Vagina (tissue), 2 donors: ENCODE measurements at regions not wholly inside any gene's neighbourhood (a gene's known extent, or its start where the extent isn't known, plus 50 kb on each side); places are given as distances from the start of the nearest gene placed in this dataset.
"Not testable (repeated sequence)": the region's sequence is repeated elsewhere in the genome, so short reads cannot be mapped to it uniquely, and the experiment has no call there.

ENCODE experiments used
- DNase-seq, 2 donors: peaks; one replicate each; pipeline ENCODE4 v3.0.0-alpha.2; 2017; ENCODE audit errors: extremely low spot score in 2 of 2
- H3K27ac ChIP-seq: fragments of 200-600 bp; sonication (generic); one replicate; pipeline ENCODE4 v1.5.1; 2019
- H3K27me3 ChIP-seq: fragments of 200-600 bp; sonication (generic); one replicate; pipeline ENCODE4 v1.5.1; 2019
- H3K36me3 ChIP-seq, 2 donors: fragments of 200-600 bp; sonication (generic); one replicate each; pipeline ENCODE4 v1.5.1; 2017 to 2019
- H3K4me1 ChIP-seq: fragments of 200-600 bp; sonication (generic); one replicate; pipeline ENCODE4 v1.5.1; 2019
- H3K4me3 ChIP-seq, 2 donors: fragments of 200-600 bp; sonication (generic); 1 replicate in 1 of 2; 2 replicates in 1 of 2; pipeline ENCODE4 v1.5.1; 2016 to 2019
- H3K9me3 ChIP-seq: fragments of 200-600 bp; sonication (generic); one replicate; pipeline ENCODE4 v1.5.1; 2019
- CTCF ChIP-seq, 3 experiments: fragments of 450-650 bp in 2 of 3; fragments of 200-600 bp in 1 of 3; sonication (generic) in 1 of 3; IDR thresholded peaks; one replicate each; pipeline ENCODE4 v1.5.1; 2017 to 2019; ENCODE audit warnings: antibody characterized with exemption in 3 of 3, mild to moderate bottlenecking in 2 of 3, moderate library complexity in 2 of 3
- POLR2A ChIP-seq, 2 donors: fragments of 450-650 bp; IDR thresholded peaks; one replicate each; pipeline ENCODE4 v1.6.1; 2017; ENCODE audit warnings: antibody characterized with exemption in 2 of 2, mild to moderate bottlenecking in 2 of 2, moderate library complexity in 2 of 2
- POLR2AphosphoS5 ChIP-seq, 2 donors: sonication (generic); formaldehyde crosslinking; IDR thresholded peaks; one replicate each; pipeline ENCODE4 v1.9.0; 2017; ENCODE audit warnings: antibody characterized with exemption in 2 of 2, mild to moderate bottlenecking in 2 of 2, low read depth in 1 of 2; ENCODE audit not compliant: insufficient read depth in 1 of 2
- intact Hi-C: fragments of 100-400 bp; cut with DNase I; formaldehyde crosslinking; loops from one replicate; pipeline ENCODE4 v1.15.1; 2023

DNA sequence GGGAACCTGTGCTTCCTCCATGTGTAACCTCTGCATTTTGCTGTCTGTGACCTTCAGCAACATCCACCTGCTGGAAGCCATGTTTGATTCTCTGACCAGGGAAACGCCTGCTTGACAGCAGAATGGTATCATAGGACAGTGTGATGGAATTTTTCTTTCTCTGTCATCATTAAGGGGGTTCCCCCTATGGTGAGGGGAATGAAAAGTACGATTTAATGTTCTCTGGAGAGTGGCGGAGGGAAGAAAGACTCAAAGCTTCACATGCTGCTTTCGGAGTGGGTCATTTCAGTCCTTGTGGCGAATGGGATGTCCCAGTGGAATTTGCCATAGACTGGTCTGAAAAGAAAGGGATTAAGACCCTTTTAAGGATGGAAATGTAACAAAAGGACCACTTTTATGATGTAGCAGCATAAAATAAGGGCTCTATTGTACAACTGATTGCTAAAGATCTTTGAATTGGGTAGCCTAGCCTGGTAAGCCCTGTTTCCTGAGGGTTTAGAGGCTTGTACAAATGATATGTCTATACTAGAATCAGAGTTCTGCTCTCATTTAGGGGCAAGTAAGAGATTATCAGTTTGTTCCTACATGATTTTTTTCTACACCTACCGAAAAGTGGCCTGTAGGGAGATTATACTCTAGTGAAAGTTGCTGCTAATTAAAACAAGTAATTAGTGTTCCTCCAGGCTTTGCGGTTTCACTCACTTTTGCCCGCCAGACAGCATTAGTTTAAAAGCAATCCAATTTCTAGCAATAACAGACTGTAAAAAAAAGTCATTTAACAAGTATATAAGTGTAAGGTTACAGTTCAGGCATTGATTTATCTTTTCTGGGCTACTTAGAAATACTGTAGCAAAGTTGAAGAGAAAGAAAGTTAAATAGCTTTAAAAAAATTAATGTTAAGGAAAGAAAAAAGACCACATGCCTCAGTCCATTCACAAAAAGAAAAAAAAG, 904.5 kb downstream of the NR2F1-AS1 start:
- H3K4me1 ChIP-seq, result no peaks in the 10 kb centered on the region
- no peak for DNase-seq
- no peaks in the 10 kb centered on the region for H3K9me3 ChIP-seq
- no peak overlapping the region for H3K27ac ChIP-seq
- H3K4me3 ChIP-seq, result no peak overlapping the region
- no peaks in the 10 kb centered on the region for H3K36me3 ChIP-seq
- TF ChIP-seq POLR2A (IDR thresholded peaks at IDR 0.05), result no peak
- TF ChIP-seq CTCF (IDR thresholded peaks at IDR 0.05), result no peak
- no peak for TF ChIP-seq POLR2AphosphoS5 (IDR thresholded peaks at IDR 0.05; ENCODE audit: insufficient read depth in 1 of 2, low read depth in 1 of 2)
- H3K27me3 ChIP-seq, result no peaks in the 10 kb centered on the region
- intact Hi-C loops, result no loop called here

- intact Hi-C loops, result no loop called here
- no peaks in the 10 kb centered on the region for H3K36me3 ChIP-seq
- no peak overlapping the region for H3K27ac ChIP-seq
- TF ChIP-seq CTCF (IDR thresholded peaks at IDR 0.05) (no peak), POLR2AphosphoS5 (IDR thresholded peaks at IDR 0.05; ENCODE audit: insufficient read depth in 1 of 2, low read depth in 1 of 2) (no peak), POLR2A (IDR thresholded peaks at IDR 0.05) (no peak)
- DNase-seq, result no peak
- no peaks in the 10 kb centered on the region for H3K4me1 ChIP-seq
- H3K9me3 ChIP-seq, result no peaks in the 10 kb centered on the region
- no peaks in the 10 kb centered on the region for H3K27me3 ChIP-seq
- no peak overlapping the region for H3K4me3 ChIP-seq
Measured at GRCh38 chr5:92674321-92674720, 906.7 kb downstream of the NR2F1-AS1 start.

DNA sequence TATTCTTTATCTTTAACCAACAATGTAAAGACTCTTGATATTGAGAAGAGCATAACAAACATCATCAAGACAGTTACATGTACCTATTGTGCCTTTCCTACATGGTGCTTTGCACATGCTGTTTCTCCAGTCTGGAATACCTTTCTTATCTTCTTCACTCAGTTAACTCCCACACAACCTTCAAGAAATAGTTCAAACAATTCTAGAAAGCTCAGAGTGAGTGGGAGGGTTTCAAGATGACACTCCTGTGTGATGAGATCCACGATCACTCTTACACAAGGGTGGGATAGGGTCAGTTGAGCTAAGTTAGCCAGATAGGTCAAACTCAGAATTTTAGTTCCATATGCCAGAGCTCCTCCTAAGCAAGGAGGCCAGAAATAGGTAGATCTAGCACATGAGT, 915.5 kb downstream of the NR2F1-AS1 start:
- Histone ChIP-seq H3K4me3 (no peak overlapping the region), H3K27me3 (no peaks in the 10 kb centered on the region), H3K27ac (no peak overlapping the region), H3K4me1 (no peaks in the 10 kb centered on the region), H3K9me3 (no peaks in the 10 kb centered on the region), H3K36me3 (no peaks in the 10 kb centered on the region)
- TF ChIP-seq POLR2AphosphoS5 (IDR thresholded peaks at IDR 0.05; ENCODE audit: insufficient read depth in 1 of 2, low read depth in 1 of 2) (no peak), CTCF (IDR thresholded peaks at IDR 0.05) (no peak), POLR2A (IDR thresholded peaks at IDR 0.05) (no peak)
- intact Hi-C loops, result no loop called here
- no peak for DNase-seq

DNA sequence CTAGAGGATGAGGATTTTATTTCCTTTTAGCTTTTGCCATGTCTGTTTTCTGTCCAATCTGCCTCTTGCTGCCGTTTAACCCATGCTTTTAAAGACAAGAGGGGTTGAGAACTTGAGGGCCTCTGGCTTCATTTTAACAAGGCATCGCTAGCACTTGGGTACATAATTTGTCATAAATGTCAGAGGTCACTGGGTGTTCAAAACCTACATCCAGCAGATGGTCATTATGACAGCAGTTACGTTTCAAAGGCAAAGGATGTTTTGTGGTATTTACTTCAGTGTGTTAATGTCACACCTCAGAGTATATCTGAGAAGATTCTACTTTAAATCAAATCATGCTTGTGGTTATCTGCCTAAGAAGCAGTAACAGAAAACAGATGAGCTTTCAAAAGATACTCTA, 918.3 kb downstream of the NR2F1-AS1 start:
- H3K4me3 ChIP-seq, result no peak overlapping the region
- no peaks in the 10 kb centered on the region for H3K36me3 ChIP-seq
- H3K9me3 ChIP-seq, result no peaks in the 10 kb centered on the region
- no peaks in the 10 kb centered on the region for H3K27me3 ChIP-seq
- no peak overlapping the region for H3K27ac ChIP-seq
- DNase-seq, result no peak
- intact Hi-C loops, result no loop called here
- no peaks in the 10 kb centered on the region for H3K4me1 ChIP-seq
- no peak for TF ChIP-seq POLR2A (IDR thresholded peaks at IDR 0.05)
- TF ChIP-seq POLR2AphosphoS5 (IDR thresholded peaks at IDR 0.05; ENCODE audit: insufficient read depth in 1 of 2, low read depth in 1 of 2), result no peak
- no peak for TF ChIP-seq CTCF (IDR thresholded peaks at IDR 0.05)

DNA sequence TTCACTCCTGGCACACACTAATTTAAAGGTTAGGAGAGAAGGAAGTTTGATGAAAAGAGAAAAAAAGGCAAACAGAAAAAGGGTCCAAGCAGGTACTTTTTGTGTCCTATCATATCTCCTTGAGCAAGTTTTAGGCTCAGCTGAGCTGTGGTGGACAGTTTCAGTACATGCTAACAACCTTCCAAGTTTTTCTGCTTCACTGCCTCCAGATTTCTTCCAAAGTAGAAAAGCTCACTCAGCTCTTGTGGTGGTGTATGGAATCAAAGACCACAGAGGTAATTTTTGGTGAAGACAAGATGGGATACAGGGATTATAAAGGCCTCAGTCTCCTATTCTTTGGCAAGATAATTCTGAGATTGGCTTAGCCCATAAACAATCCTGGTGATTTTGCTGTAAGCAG, 921.8 kb downstream of the NR2F1-AS1 start:
- Histone ChIP-seq H3K27me3 (no peaks in the 10 kb centered on the region), H3K9me3 (no peaks in the 10 kb centered on the region), H3K4me3 (no peak overlapping the region), H3K4me1 (no peaks in the 10 kb centered on the region), H3K27ac (no peak overlapping the region), H3K36me3 (no peaks in the 10 kb centered on the region)
- DNase-seq, result no peak
- intact Hi-C loops, result no loop called here
- TF ChIP-seq POLR2A (IDR thresholded peaks at IDR 0.05), result no peak
- TF ChIP-seq CTCF (IDR thresholded peaks at IDR 0.05), result no peak
- no peak for TF ChIP-seq POLR2AphosphoS5 (IDR thresholded peaks at IDR 0.05; ENCODE audit: insufficient read depth in 1 of 2, low read depth in 1 of 2)

DNA sequence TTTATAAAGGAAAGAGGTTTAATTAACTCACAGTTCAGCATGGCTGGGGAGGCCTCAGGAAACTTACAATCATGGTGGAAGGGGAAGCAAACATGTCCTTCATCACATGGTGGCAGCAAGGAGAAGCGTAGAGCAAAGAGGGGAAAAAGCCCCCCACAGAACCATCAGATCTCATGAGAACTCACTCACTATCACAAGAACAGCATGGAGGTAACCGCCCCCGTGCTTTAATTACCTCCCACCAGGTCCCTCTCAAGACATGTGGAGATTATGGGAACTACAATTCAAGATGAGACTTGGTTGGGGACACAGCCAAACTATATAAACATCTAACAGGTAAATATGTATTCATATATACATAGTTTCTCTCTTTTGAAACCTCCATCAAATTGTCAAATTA, 926.4 kb downstream of the NR2F1-AS1 start:
- intact Hi-C loops, result not testable (repeated sequence)

More for the DNA sequence above, 926.4 kb downstream of the NR2F1-AS1 start:
- H3K27ac ChIP-seq, H3K27me3 ChIP-seq, H3K36me3 ChIP-seq, H3K4me3 ChIP-seq, H3K4me1 ChIP-seq, H3K9me3 ChIP-seq, DNase-seq: not testable (repeated sequence)
